Activated T-cell treated with anti-CD3 and anti-CD28 coated beads, Interleukin-2, amount 50 U/mL, for 72 hours (primary cell): ENCODE measurements at regions not wholly inside any gene's neighbourhood (a gene's known extent, or its start where the extent isn't known, plus 50 kb on each side); places are given as distances from the start of the nearest gene placed in this dataset.
"Not testable (repeated sequence)": the region's sequence is repeated elsewhere in the genome, so short reads cannot be mapped to it uniquely, and the experiment has no call there.

Source experiments
- ATAC-seq, 2 donors: fragments of 150-1000 bp; cut with Tn5 transposase; replicated peaks in 1 of 2; 2 replicates each; pipeline ENCODE4 v1.10.0; 2021; ENCODE audit warnings: moderate library complexity in 2 of 2, mild to moderate bottlenecking in 1 of 2
- DNase-seq, 2 donors: peaks; one replicate each; pipeline ENCODE4 v3.0.0; 2021 to 2022; ENCODE audit warnings: mixed read lengths in 1 of 2
- H3K27ac Mint-ChIP-seq: one replicate; pipeline ENCODE4 v1.8.0; 2022; ENCODE audit warnings: mild to moderate bottlenecking, moderate library complexity, mixed read lengths
- H3K27me3 Mint-ChIP-seq: one replicate; pipeline ENCODE4 v1.8.0; 2022; ENCODE audit warnings: low read depth, mixed read lengths
- H3K36me3 Mint-ChIP-seq, 2 donors: one replicate each; pipeline ENCODE4 v1.8.0; 2022; ENCODE audit warnings: mixed read lengths in 2 of 2, mild to moderate bottlenecking in 1 of 2; ENCODE audit not compliant: insufficient read depth in 2 of 2
- H3K4me1 Mint-ChIP-seq: one replicate; pipeline ENCODE4 v1.8.0; 2022; ENCODE audit warnings: low read depth, mixed read lengths
- H3K4me3 Mint-ChIP-seq, 2 donors: one replicate each; pipeline ENCODE4 v1.8.0; 2022; ENCODE audit warnings: mild to moderate bottlenecking in 2 of 2, mixed read lengths in 2 of 2, moderate library complexity in 2 of 2
- H3K9me3 Mint-ChIP-seq, 2 donors: one replicate each; pipeline ENCODE4 v1.8.0; 2022; ENCODE audit warnings: mixed read lengths in 2 of 2

DNA sequence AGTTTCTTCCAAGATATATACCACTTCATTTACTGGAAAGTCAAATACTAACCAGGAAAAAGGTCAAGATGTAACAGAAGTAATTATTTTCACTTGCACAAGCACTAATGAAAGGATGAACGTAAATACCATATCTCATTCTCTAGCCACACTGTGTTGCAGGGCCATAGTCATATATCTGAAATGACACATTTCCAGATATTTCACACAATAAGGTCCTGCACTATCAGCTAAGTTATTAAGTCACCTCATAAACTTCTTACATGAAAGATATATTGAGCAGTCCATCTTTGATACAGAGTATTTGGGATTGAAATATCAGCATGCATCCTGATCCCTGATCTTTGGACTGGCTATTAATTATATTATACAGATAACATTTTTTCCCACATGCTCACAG lies 783.3 kb upstream of the MGAT4C start:
- H3K36me3 Mint-ChIP-seq, result no peaks in the 10 kb centered on the region
- DNase-seq, result no peak
- peaks cover 5 to 6% of the 10 kb centered on the region in 2 donors for H3K9me3 Mint-ChIP-seq
- no peak overlapping the region for H3K4me3 Mint-ChIP-seq
- ATAC-seq, result no peak
- no peak overlapping the region for H3K27ac Mint-ChIP-seq
- H3K4me1 Mint-ChIP-seq, result no peaks in the 10 kb centered on the region
- H3K27me3 Mint-ChIP-seq, result no peaks in the 10 kb centered on the region

DNA sequence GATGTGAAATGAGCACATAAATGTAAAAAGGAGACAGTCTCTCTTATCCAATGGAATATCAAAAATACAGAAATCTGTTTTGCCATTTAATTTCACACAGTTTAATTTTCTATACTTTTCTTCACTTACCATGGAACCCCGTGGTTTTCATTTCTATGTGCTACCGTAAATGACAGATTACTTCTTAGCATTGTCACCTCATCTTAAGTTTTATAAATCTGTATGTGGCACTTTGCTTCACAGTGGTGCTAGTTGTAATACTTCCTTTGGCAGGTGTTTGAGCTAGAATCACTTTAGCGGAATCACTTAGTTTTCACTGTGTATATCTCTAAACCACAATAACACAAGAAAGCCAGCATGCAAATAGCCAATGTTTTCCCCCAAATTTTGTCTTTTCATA lies 781.9 kb upstream of the MGAT4C start:
- ATAC-seq, result no peak

DNA sequence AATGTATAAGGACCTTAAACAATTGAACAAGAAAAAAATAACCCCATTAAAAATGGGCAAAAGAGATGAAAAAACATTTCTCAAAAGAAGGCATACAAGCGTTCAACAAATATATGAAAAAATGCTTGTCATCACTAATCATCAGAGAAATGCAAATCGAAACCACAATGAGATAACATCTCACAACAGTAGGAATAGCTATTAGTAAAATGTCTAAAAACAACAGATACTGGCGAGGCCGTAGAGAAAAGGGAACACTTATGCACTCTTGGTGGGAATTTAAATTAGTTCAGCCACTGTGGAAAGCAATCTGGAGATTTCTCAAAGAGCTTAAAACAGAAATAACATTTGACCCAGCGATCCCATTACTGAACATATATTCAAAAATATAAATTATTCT lies 769.8 kb upstream of the MGAT4C start:
- Mint-ChIP-seq H3K4me1 (no peaks in the 10 kb centered on the region), H3K9me3 (peaks cover 4 to 8% of the 10 kb centered on the region in 2 donors), H3K36me3 (peaks cover 0 to 3% of the 10 kb centered on the region in 2 donors), H3K4me3 (no peak overlapping the region), H3K27me3 (no peaks in the 10 kb centered on the region), H3K27ac (no peak overlapping the region)
- no peak for DNase-seq
- no peak for ATAC-seq

More for the DNA sequence above, 781.9 kb upstream of the MGAT4C start:
- Mint-ChIP-seq H3K4me1 (no peaks in the 10 kb centered on the region), H3K9me3 (peaks cover 6 to 10% of the 10 kb centered on the region in 2 donors), H3K4me3 (no peak overlapping the region), H3K36me3 (no peaks in the 10 kb centered on the region), H3K27me3 (no peaks in the 10 kb centered on the region), H3K27ac (no peak overlapping the region)
- DNase-seq, result no peak

DNA sequence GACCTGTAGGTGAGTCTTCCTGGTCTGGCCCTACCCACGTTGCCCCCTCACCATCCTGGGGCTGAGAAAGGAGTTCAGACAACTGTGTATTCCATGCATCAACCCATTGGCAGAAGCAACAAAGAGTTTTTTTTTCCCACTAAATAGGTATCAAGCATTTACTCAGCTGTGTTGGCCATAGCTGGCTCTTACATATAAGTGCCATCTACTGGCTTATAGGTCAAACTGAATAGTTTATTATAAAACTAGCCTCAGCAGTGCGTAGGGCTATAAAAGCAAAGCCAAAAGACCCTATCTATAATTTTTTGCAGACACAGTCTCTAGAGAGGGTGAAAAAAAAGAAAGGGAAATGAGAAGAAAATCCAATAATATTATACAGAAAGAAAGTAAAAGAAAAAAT lies 765.2 kb upstream of the MGAT4C start:
- ATAC-seq (no peak), DNase-seq (no peak)
- no peak overlapping the region for H3K27ac Mint-ChIP-seq
- H3K9me3 Mint-ChIP-seq, result peaks cover 1 to 5% of the 10 kb centered on the region in 2 donors
- no peaks in the 10 kb centered on the region for H3K4me1 Mint-ChIP-seq
- no peaks in the 10 kb centered on the region for H3K27me3 Mint-ChIP-seq
- H3K4me3 Mint-ChIP-seq, result no peak overlapping the region
- no peaks in the 10 kb centered on the region for H3K36me3 Mint-ChIP-seq

DNA sequence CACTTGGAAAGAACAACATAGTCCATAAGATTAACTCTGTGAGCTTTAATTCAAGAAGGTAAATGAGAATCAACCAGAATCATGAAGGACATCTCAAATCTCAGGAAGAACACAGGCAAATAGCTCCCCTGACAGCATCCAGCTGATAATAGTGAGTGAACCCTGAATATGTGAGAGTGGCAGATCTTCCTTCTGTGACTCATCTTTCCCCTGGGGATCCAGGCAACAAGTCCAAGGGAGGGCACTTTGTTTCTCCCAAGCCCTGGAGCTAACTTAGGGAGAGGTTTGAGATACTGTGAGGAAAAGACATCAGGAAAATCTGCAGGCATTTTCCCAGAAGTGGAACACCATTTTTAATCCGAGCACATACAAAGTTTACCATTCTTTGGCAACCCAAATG lies 763.9 kb upstream of the MGAT4C start:
- H3K27me3 Mint-ChIP-seq, result no peaks in the 10 kb centered on the region
- DNase-seq (no peak), ATAC-seq (no peak)
- H3K27ac Mint-ChIP-seq, result no peak overlapping the region
- no peaks in the 10 kb centered on the region for H3K36me3 Mint-ChIP-seq
- peaks cover 3 to 6% of the 10 kb centered on the region in 2 donors for H3K9me3 Mint-ChIP-seq
- no peaks in the 10 kb centered on the region for H3K4me1 Mint-ChIP-seq
- H3K4me3 Mint-ChIP-seq, result no peak overlapping the region

DNA sequence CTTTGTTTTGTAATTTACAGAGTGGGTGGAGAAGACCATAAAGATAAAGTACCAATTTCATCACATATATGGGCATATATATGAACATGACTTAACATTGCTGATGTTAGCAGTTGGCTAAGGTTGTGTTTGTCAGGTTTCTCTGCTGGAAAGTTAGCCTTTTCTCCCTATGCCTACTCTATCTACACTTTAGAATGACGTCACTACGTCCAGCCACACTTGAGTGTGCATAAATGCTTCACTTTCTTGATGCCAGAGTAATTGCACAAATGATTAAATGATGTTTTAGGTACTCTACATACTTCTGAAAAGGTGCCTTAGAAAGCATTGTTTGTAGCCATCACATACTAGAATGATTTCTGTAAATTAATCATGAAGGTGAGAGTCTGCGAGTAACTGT lies 759.2 kb upstream of the MGAT4C start:
- Mint-ChIP-seq H3K4me1 (no peaks in the 10 kb centered on the region), H3K27me3 (no peaks in the 10 kb centered on the region), H3K4me3 (no peak overlapping the region), H3K27ac (no peak overlapping the region), H3K36me3 (no peaks in the 10 kb centered on the region), H3K9me3 (peaks cover 3 to 6% of the 10 kb centered on the region in 2 donors)
- DNase-seq, result no peak
- ATAC-seq, result no peak

DNA sequence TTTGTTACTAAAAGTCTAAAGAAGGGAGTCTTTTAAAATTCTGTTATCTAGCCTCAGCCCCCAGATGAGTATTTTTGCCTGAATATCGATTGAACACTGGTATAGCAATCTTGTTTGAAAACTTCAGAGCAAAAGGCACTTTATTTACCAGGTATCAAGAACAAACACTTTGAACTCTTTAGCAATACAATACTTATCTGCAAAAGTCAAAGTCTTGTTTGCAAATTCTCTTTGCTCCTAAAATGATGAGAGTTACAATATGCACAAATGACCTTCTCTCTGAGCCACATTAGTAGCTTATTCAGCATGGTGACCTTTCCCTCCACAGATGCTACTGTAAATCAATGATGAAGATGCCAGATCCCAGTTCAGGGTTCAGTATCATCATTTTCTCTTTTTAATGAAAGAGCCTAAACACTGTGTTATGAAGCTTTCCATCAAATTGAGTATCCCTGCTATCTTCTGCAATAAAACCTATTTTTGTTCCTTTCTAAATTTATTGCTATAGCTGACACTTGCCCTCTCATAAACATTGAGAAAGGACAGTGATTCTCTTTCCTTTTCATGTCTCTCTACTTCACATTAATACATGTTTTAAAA lies 752.7 kb upstream of the MGAT4C start:
- ATAC-seq (no peak), DNase-seq (no peak)
- Mint-ChIP-seq H3K36me3 (peaks cover 0 to 3% of the 10 kb centered on the region in 2 donors), H3K27ac (no peak overlapping the region), H3K27me3 (no peaks in the 10 kb centered on the region), H3K4me1 (no peaks in the 10 kb centered on the region), H3K4me3 (no peak overlapping the region), H3K9me3 (peaks cover 2 to 8% of the 10 kb centered on the region in 2 donors)

DNA sequence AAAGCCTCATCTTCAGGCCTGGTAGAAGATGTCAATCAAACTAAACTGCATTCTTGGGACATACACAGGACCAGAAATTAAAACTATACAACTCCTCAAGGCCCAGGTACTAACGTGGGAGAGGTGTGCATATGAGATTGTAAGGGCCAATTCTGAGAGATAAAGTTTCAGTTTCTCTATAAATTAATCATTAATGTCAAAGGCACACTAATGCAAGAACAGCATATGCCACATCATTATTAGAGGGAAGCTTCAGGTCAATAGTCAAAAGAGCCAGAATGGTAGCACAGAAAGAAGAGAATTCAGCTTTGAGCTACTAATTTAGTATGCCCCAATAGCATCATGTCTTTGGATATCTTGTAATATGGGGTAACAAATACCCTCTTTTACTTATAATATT lies 744.9 kb upstream of the MGAT4C start:
- peaks cover 0 to 3% of the 10 kb centered on the region in 2 donors for H3K36me3 Mint-ChIP-seq
- no peaks in the 10 kb centered on the region for H3K4me1 Mint-ChIP-seq
- H3K27ac Mint-ChIP-seq, result no peak overlapping the region

DNA sequence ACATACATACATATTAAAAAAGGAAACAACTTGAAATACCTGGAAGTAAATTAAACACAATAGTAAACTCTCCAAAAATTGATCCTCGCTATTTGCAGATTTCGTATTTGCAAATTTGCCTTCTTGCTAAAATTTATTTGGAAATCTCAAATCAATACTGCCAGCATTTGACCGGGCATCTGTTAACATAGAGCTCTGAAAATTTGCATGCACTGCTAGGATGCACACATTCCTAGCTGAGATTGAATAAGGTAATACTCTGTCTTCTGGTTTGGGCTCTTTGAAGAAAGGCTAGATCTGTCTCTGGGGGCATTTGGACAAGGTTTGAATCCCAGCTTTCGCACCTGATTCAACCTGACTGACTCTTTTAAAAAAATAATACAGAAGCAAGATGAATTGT lies 729.1 kb upstream of the MGAT4C start:
- Mint-ChIP-seq H3K27me3 (no peaks in the 10 kb centered on the region), H3K4me1 (no peaks in the 10 kb centered on the region), H3K9me3 (peaks cover under 1 to 6% of the 10 kb centered on the region in 2 donors), H3K36me3 (no peaks in the 10 kb centered on the region), H3K4me3 (no peak overlapping the region), H3K27ac (no peak overlapping the region)
- ATAC-seq (no peak), DNase-seq (no peak)

More for the DNA sequence above, 744.9 kb upstream of the MGAT4C start:
- Mint-ChIP-seq H3K27me3 (no peaks in the 10 kb centered on the region), H3K4me3 (no peak overlapping the region), H3K9me3 (peaks cover 5 to 13% of the 10 kb centered on the region in 2 donors)
- ATAC-seq (no peak), DNase-seq (no peak)

DNA sequence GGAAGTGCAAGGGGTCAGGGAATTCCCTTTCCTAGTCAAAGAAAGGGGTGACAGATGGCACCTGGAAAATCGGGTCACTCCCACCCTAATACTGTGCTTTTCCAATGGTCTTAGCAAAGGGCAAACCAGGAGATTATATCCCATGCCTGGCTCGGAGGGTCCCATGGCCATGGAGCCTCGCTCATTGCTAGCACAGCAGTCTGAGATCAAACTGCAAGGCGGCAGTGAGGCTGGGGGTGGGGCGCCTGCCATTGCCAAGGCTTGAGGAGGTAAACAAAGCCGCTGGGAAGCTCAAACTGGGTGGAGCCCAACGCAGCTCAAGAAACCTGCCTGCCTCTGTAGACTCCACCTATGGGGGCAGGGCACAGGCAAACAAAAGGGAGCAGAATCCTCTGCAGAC lies 714.4 kb upstream of the MGAT4C start:
- not testable (repeated sequence) for H3K27ac Mint-ChIP-seq

DNA sequence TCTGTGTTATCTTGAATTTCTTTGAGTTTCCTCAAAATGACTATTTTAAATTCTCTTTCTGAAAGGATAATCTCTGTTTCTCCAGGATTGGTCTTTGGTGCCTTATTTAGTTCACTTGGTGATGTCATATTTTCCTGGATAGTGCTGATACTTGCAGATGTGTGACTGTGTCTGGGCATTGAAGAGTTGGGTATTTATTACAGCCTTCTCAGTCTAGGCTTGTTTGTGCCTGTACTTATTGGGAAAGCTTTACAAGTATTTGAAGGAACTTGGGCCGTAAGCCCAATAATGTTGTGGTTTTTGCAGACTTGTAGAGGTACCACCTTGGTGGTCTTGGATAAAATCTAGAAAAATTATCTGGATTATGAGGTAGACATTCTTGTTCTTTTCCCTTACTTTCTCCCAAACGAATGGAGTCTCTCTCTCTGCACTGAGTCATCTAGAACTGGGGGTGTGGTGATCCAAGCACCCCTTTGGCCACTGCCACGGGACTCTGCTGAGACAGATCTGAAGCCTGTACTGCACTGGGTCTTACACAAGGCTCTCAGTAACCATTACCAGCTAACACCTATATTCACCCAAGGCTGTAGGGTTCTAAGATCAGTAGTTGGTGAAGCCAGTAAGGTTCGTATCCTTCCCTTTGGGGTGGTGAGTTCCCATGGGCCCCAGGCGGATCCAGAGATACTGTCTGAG lies 703.7 kb upstream of the MGAT4C start:
- ATAC-seq, result no peak
- Mint-ChIP-seq H3K4me3 (no peak overlapping the region), H3K4me1 (no peaks in the 10 kb centered on the region), H3K36me3 (no peaks in the 10 kb centered on the region), H3K9me3 (peaks cover 1 to 6% of the 10 kb centered on the region in 2 donors), H3K27me3 (no peaks in the 10 kb centered on the region), H3K27ac (no peak overlapping the region)
- no peak for DNase-seq

More for the DNA sequence above, 714.4 kb upstream of the MGAT4C start:
- not testable (repeated sequence) for H3K4me3 Mint-ChIP-seq, H3K36me3 Mint-ChIP-seq, ATAC-seq, H3K27me3 Mint-ChIP-seq, H3K4me1 Mint-ChIP-seq, DNase-seq
- H3K9me3 Mint-ChIP-seq, result peaks cover 4 to 12% of the 10 kb centered on the region in 2 donors

DNA sequence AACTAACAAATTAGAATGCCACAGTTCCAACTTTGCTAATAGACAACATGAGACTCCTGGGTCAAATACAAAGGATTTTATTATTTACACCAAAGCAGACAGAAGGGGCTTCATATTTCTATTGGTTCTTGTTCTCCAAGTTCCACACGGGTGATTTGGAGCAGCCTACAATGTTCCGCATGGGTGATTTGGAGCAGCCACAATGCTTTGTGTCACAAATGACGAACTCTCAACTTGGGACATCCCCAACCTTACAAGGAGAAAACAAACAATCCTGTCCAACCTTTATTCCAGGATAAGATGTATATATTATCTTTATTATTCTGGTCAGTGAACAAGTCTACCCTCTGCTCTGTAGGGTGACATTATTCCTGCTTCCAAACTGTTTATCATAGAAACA lies 694.3 kb upstream of the MGAT4C start:
- Mint-ChIP-seq H3K36me3 (no peaks in the 10 kb centered on the region), H3K9me3 (peaks cover 2 to 3% of the 10 kb centered on the region in 2 donors), H3K27me3 (no peaks in the 10 kb centered on the region), H3K27ac (no peak overlapping the region), H3K4me3 (no peak overlapping the region), H3K4me1 (no peaks in the 10 kb centered on the region)
- DNase-seq (no peak), ATAC-seq (no peak)

DNA sequence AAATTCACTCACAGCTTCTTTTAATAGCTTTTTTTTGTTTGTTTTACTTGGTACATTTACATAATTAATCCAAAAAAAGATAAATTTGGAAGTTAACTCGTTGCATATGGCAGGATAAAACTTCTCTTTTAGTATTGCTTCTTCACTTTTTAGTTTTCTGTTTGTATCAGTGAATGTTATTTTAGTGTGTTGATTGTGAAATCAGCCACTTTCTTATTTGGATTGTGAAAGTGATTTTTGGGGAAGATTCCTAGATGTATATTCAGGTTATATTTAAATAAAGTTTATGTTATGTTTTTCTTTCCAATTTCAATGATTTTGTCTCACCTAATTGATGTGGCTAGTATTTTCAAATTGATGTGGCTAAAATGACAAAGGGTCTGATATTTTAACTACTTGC lies 693.9 kb upstream of the MGAT4C start:
- DNase-seq, result no peak
- no peaks in the 10 kb centered on the region for H3K36me3 Mint-ChIP-seq
- H3K27me3 Mint-ChIP-seq, result no peaks in the 10 kb centered on the region
- no peaks in the 10 kb centered on the region for H3K4me1 Mint-ChIP-seq
- H3K9me3 Mint-ChIP-seq, result peaks cover 2 to 3% of the 10 kb centered on the region in 2 donors
- no peak overlapping the region for H3K27ac Mint-ChIP-seq
- ATAC-seq, result no peak
- H3K4me3 Mint-ChIP-seq, result no peak overlapping the region

DNA sequence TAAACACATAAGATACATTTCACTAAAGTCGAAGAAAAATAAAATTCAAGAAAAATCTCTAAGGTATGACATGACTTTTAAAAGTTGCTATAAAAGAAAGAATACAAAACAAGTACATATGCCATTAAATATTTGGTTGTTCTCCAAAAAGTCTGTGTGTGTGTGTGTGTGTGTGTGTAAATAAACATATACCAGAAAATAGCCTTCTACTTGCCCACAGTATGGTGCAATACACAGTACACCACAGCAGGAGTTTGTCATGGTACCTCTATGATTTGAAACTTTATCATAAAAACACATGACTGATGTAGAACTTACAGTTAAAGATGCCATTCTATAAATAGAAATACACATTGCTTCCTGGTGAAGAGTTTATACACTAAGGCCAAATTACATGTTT lies 692.7 kb upstream of the MGAT4C start:
- Mint-ChIP-seq H3K36me3 (no peaks in the 10 kb centered on the region), H3K27me3 (no peaks in the 10 kb centered on the region), H3K9me3 (peaks cover 0 to 2% of the 10 kb centered on the region in 2 donors), H3K4me1 (no peaks in the 10 kb centered on the region), H3K4me3 (no peak overlapping the region), H3K27ac (no peak overlapping the region)
- ATAC-seq (no peak), DNase-seq (no peak)
